ENCODE measurements at regions not wholly inside any gene's neighbourhood (a gene's known extent, or its start where the extent isn't known, plus 50 kb on each side); places are given as distances from the start of the nearest gene placed in this dataset.

- TF ChIP-seq, protein P1, sequence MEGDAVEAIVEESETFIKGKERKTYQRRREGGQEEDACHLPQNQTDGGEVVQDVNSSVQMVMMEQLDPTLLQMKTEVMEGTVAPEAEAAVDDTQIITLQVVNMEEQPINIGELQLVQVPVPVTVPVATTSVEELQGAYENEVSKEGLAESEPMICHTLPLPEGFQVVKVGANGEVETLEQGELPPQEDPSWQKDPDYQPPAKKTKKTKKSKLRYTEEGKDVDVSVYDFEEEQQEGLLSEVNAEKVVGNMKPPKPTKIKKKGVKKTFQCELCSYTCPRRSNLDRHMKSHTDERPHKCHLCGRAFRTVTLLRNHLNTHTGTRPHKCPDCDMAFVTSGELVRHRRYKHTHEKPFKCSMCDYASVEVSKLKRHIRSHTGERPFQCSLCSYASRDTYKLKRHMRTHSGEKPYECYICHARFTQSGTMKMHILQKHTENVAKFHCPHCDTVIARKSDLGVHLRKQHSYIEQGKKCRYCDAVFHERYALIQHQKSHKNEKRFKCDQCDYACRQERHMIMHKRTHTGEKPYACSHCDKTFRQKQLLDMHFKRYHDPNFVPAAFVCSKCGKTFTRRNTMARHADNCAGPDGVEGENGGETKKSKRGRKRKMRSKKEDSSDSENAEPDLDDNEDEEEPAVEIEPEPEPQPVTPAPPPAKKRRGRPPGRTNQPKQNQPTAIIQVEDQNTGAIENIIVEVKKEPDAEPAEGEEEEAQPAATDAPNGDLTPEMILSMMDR (IDR thresholded peaks at IDR 0.05; ENCODE audit: low read depth, low read length) = no peak
- TF ChIP-seq EZH2phosphoT487 (IDR thresholded peaks at IDR 0.05; ENCODE audit: low read depth) = no peak
Measured at GRCh38 chr11:42494459-42494858, 817.3 kb upstream of the API5 start.

All from OCI-LY3 (cell line).